Stimulated activated naive CD4-positive, alpha-beta T cell (primary cell): ENCODE measurements at regions not wholly inside any gene's neighbourhood (a gene's known extent, or its start where the extent isn't known, plus 50 kb on each side); places are given as distances from the start of the nearest gene placed in this dataset.
"Not testable (repeated sequence)": the region's sequence is repeated elsewhere in the genome, so short reads cannot be mapped to it uniquely, and the experiment has no call there.

Experiments
- DNase-seq, 6 experiments: peaks; one replicate each; lab custom pipeline; 2025; lab: John Stamatoyannopoulos, UW

GRCh38 chr12:83818881-83819280 is 1093.7 kb downstream of the SLC6A15 start:
- no peak for DNase-seq

DNA sequence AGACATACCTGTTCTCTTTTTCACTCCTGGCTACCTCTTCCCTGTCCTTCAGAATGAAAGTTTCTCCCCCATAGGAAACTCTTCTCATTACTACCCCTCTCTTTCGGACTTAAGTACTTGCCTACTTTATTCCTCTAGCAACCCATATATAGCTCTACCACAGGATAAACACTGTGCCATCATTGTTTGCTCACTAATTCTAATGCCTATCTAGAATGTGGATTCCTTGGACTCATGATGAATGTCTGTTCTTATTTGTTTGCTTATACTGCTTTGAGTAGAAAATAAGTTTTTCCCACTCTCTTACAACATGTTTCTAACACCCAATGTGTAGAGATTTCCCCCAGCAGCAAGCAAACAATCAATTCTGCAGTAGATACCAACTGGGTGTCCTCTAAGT is 1094.9 kb downstream of the SLC6A15 start:
- DNase-seq, result no peak

GRCh38 chr12:83808591-83808990 is 1104.0 kb downstream of the SLC6A15 start:
- DNase-seq, result no peak

GRCh38 chr12:83807871-83808270 is 1104.7 kb downstream of the SLC6A15 start:
- DNase-seq, result no peak

- no peak for DNase-seq
Measured at GRCh38 chr12:83805873-83806272, 1106.7 kb downstream of the SLC6A15 start.

GRCh38 chr12:83805156-83805772 is 1107.3 kb downstream of the SLC6A15 start:
- no peak for DNase-seq

DNA sequence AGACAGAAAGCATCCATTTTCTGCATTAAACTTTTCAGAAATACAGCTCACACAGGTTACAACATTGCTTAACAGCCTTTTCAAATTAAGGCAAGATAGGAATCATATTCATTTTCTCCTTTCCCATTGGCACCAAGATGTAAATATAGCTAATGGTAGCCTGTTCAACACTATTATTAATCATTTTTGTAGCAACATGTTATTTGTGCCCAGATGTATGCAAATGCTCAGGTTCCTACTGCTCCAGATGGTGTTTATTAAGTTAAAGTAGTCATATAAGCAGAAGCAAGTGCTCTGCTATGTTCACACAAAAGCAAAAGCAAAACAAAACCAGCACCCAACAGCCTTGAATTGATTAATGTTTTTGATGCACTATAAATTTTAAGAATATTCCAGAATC is 1110.6 kb downstream of the SLC6A15 start:
- no peak for DNase-seq

DNA sequence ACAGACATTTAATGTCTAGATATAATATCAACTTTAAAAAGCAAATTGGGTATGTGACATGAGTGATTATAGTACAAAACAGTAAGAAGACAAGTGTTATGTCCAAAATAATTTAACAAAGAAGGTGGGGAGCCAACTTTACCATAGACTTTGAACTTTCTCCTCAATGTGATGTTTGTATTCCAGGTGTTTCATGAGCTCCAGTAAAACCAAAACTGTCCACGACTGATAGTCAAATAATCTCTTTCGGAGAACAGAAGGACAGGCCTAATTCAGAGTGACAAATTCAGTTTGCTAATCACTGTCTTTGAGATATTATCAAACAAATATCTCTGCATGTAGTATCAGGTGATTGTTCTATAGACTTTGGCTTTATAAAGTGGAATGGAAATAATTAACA is 1112.6 kb downstream of the SLC6A15 start:
- DNase-seq, result no peak

DNA sequence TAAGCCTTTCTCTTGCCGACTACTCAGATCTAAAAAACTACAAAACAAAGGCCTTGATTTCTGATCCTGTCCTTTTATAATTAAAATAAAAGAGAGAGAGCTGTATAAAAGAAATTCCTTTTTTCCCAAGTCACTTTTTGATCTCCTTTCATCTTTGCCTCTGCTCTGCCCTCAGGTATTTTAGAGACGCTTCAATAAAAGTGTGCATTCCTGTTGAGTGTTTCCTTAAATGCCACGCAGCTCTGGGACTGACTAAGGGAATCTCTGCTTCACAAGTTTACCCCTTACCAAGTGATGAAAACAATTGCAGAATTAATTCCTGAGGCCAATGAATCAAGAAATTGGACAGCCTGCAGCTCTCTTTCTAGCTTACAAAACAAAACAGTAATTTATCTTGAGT is 1109.8 kb downstream of the TMTC2 start:
- DNase-seq, result no peak

DNA sequence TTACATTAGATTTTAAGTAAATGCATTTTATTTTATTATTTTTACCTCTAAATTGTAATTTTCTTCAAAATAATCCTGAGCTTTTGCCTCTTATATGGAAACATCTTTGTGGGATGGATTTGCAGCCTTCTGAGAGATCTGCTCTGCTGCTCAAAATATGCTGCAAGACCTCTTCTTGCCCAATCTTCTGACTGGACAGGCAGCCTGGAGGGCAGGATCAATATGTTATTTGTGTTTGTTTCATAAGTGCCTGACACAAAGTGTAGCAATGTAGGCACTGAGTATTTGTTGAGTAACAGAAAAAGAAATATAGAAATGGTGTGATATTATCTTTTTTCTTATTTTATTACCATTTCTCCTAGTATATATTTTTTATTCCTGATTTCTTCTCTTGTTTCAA is 1106.9 kb downstream of the TMTC2 start:
- DNase-seq, result no peak

DNA sequence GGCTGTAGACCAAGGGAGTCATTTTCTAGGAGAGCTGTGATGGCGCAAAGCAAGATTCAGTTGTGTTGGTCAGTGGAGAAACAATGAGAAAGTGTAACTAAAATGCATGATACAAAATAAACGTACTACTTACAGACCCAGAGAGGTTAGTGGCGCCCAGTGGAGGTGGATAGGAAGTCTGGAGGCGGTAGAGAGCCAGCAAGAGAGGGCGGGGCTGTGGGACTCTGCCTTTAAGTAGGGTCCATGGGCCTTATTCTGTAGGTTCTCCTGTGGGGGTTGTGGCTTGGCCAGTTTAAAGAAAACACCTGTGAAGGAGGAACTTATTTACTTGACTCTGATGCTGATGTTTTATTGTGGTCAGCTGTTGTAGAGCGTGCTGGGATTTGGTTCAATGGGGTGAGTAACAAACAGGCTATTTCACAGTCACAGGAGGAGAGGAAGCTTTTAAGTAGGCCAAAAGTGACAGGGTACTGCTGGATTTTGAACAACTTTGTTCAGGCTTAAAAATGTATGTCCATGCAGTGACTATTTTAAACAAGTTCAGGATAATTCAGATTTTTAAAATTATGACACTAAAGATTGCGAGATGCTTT is 1097.7 kb downstream of the TMTC2 start:
- no peak for DNase-seq

- DNase-seq, result no peak
Measured at GRCh38 chr12:83779526-83779925, 1092.8 kb downstream of the TMTC2 start.

DNA sequence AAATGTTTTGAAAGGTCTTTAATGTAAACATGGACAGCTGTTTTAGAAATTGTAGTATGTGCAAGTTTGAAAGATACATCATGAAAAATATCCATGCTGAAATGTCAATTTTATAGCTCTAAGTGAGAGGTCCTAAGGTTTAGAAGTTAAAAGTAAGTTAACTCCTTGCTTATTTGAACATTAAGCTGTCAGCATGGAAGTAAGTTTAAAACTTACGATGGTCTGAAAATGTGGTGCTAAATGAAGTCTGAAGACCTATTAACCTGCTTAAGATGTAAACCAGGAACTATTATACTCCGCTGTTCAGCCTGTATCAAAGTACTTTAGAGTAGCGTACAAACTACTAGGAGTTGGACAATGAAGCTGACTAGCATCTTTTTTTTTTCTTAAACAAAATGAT is 1082.4 kb downstream of the TMTC2 start:
- no peak for DNase-seq

GRCh38 chr12:83767723-83768122 is 1081.0 kb downstream of the TMTC2 start:
- no peak for DNase-seq

DNA sequence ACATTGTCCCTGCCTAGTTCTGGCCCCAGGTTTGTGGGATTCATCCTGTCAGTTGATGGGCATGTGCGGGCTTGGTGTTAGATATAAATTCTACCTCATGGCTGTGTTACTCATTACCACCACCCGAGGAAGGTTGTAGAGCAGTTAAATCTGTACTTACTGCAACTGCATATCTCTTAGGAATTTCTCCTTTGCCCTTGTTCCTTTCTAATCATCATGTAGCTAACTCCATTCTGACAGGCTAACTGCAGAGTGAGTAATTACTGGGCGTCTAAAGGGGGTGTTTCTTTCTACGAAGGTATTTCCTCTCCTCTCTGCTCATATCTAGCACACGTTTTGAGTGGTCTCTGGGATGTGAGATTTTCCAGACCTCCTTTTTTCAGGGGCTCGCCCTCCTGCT is 1076.7 kb downstream of the TMTC2 start:
- DNase-seq, result no peak

- no peak for DNase-seq
Measured at GRCh38 chr12:83759906-83760305, 1073.2 kb downstream of the TMTC2 start.

DNA sequence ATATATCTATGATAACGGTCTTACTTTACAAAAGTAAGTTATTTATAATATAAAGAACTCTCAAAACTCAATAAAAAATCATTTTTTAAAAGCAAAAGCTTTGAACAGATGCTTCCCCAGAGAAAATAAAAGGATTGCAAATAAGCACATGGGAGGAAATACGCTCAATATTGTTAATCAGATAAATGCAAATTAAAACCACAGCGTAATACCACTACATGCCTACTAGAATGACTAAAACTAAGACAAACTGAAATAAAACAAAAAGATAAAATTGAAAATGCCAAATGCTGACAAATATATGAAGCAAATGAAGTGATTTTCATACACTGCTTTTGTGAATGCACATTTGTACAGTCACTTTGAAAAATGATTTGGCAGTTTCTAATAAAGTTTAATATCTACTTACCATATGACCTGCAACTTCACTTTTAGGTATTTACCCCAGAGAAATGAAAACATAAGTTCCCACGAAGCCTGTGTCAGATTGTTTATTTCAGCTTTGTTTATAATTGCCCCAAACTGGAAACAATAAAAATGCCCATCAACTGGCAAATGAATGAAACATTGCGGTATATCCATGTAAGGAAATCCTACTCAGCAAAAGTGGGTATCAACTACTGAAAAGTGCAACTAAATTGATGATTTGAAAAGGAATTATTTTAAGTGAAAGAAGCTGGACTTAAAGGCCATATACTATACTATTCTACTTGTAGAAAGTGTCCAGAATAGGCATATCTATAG is 1072.4 kb downstream of the TMTC2 start:
- DNase-seq, result no peak

GRCh38 chr12:83753904-83754303 is 1067.2 kb downstream of the TMTC2 start:
- DNase-seq, result no peak

DNA sequence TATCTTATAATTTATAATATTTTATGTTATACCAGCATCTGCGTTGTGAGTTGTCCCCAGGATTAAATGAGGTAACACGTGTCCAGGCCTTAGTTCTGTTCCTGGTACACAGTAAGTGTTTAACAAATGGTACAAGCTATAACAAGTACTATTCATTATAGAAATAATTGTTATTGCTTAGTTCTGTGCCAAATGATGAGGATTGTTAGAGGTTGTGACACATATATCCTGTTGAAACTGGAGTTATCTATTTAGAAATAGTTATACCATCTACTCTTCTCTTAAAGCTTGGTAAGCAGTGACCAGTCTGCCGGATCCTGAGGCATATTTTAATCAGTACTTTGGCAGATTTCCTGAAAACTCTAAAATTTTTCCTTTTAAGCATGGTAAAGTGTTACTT is 1066.5 kb downstream of the TMTC2 start:
- DNase-seq, result no peak

DNA sequence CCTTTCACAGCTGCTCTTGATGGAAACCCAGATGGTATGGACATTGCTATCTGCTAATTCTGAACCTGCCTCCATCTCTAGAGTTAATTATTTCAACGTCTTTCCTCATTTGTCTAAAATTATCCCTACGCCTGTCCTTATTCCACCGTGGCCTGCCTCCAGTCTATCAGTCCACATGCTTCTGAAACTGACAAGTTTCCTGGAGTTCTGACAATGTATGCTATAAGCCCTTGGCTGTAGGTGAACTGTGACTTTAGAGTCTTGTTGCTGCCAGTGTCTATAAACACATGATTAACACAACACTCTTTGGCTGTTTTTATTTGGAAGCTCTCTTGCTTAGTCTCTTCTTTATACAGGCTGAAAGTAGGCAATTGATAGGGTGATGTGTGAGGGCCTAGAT is 1052.9 kb downstream of the TMTC2 start:
- no peak for DNase-seq

DNA sequence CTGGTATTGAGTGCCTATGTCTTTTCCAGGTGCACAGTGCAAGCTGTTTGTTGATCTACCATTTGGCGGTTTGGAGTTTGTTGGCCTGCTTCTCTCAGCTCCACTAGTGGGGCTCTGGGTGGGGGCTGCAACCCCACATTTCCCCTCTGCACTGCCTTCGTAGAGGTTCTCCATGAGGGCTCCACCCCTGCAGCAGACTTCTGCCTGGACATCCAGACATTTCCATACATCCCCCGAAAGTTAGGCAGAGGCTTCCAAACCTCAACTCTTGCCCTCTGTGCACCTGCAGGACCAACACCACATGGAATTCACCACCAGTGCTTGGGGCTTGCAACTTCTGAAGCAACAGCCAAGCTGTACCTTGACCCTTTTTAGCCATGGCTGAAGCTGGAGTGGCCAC is 1024.1 kb downstream of the TMTC2 start:
- no peak for DNase-seq

DNA sequence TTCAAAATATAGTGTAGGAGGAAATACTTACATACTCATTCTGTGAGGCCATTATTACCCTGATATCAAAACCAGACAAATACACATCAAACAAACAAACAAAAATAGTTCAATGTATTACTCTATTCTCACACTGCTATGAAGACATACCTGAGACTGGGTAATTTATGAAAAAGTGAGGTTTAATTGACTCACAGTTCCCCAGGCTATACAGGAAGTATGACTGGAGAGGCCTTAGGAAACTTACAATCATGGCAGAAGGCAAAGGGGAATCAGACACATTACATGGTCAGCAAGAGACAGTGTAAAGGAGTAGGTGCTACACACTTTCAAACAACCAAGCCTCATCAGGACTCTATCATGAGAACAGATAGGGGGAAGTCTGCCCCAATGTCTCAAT is 1023.2 kb downstream of the TMTC2 start:
- no peak for DNase-seq

- no peak for DNase-seq
Measured at GRCh38 chr12:83700838-83701237, 1014.1 kb downstream of the TMTC2 start.

GRCh38 chr12:83696311-83696710 is 1009.6 kb downstream of the TMTC2 start:
- DNase-seq, result not testable (repeated sequence)
